ENCODE measurements at regions not wholly inside any gene's neighbourhood (a gene's known extent, or its start where the extent isn't known, plus 50 kb on each side); places are given as distances from the start of the nearest gene placed in this dataset.
"Not testable (repeated sequence)": the region's sequence is repeated elsewhere in the genome, so short reads cannot be mapped to it uniquely, and the experiment has no call there.

- no peaks in the 10 kb centered on the region for H3K36me3 ChIP-seq
- H3K27me3 ChIP-seq (ENCODE audit: low read depth): no peaks in the 10 kb centered on the region
- no peak for TF ChIP-seq CTCF (IDR thresholded peaks at IDR 0.05; ENCODE audit: borderline replicate concordance)
- no peak for DNase-seq
- no peak overlapping the region for H3K27ac ChIP-seq (replicated peaks)
- H3K4me1 ChIP-seq: no peaks in the 10 kb centered on the region
- intact Hi-C loops (cut with micrococcal nuclease): no loop called here
- H3K9me3 ChIP-seq (replicated peaks): peaks cover 6% of the 10 kb centered on the region
- H3K4me3 ChIP-seq: no peak overlapping the region
These were observed 128.0 kb upstream of the CACUL1 start for GRCh38 chr10:118882741-118883140.

- DNase-seq: no peak
- Histone ChIP-seq H3K27me3 (ENCODE audit: low read depth) (peaks cover 3% of the 10 kb centered on the region), H3K4me1 (no peaks in the 10 kb centered on the region), H3K36me3 (no peaks in the 10 kb centered on the region), H3K27ac (replicated peaks) (no peak overlapping the region), H3K9me3 (replicated peaks) (peaks cover 5% of the 10 kb centered on the region), H3K4me3 (no peak overlapping the region)
- intact Hi-C loops (cut with micrococcal nuclease): no loop called here
- no peak for TF ChIP-seq CTCF (IDR thresholded peaks at IDR 0.05; ENCODE audit: borderline replicate concordance)
These were observed 137.3 kb upstream of the NANOS1 start for GRCh38 chr10:118892255-118892654.

- H3K4me3 ChIP-seq; H3K36me3 ChIP-seq; DNase-seq; H3K27me3 ChIP-seq (ENCODE audit: low read depth); H3K4me1 ChIP-seq; intact Hi-C loops (cut with micrococcal nuclease); H3K27ac ChIP-seq (replicated peaks): not testable (repeated sequence)
- peaks cover 11% of the 10 kb centered on the region for H3K9me3 ChIP-seq (replicated peaks)
These were observed 134.6 kb upstream of the NANOS1 start for GRCh38 chr10:118894891-118895290.

- H3K36me3 ChIP-seq: no peaks in the 10 kb centered on the region
- no peak for TF ChIP-seq CTCF (IDR thresholded peaks at IDR 0.05; ENCODE audit: borderline replicate concordance)
- DNase-seq: no peak
- peaks cover 11% of the 10 kb centered on the region for H3K9me3 ChIP-seq (replicated peaks)
- no peak overlapping the region for H3K27ac ChIP-seq (replicated peaks)
- no peak overlapping the region for H3K4me3 ChIP-seq
- no peaks in the 10 kb centered on the region for H3K4me1 ChIP-seq
- intact Hi-C loops (cut with micrococcal nuclease): no loop called here
- H3K27me3 ChIP-seq (ENCODE audit: low read depth): no peaks in the 10 kb centered on the region
These were observed 128.9 kb upstream of the NANOS1 start for GRCh38 chr10:118900617-118901016.

GRCh38 chr10:118901380-118901779 is 128.1 kb upstream of the NANOS1 start:
- TF ChIP-seq CTCF (IDR thresholded peaks at IDR 0.05; ENCODE audit: borderline replicate concordance): no peak

GRCh38 chr10:118901906-118902305 is 127.6 kb upstream of the NANOS1 start:
- Histone ChIP-seq H3K4me3 (no peak overlapping the region), H3K4me1 (no peaks in the 10 kb centered on the region), H3K27me3 (ENCODE audit: low read depth) (no peaks in the 10 kb centered on the region), H3K9me3 (replicated peaks) (peaks cover 11% of the 10 kb centered on the region), H3K36me3 (no peaks in the 10 kb centered on the region), H3K27ac (replicated peaks) (no peak overlapping the region)
- intact Hi-C loops (cut with micrococcal nuclease): no loop called here
- DNase-seq: no peak
- no peak for TF ChIP-seq CTCF (IDR thresholded peaks at IDR 0.05; ENCODE audit: borderline replicate concordance)

More at GRCh38 chr10:118901380-118901779, 128.1 kb upstream of the NANOS1 start:
- intact Hi-C loops (cut with micrococcal nuclease): no loop called here
- Histone ChIP-seq H3K27me3 (ENCODE audit: low read depth) (no peaks in the 10 kb centered on the region), H3K4me1 (no peaks in the 10 kb centered on the region), H3K36me3 (no peaks in the 10 kb centered on the region), H3K4me3 (no peak overlapping the region), H3K27ac (replicated peaks) (no peak overlapping the region), H3K9me3 (replicated peaks) (peaks cover 11% of the 10 kb centered on the region)
- no peak for DNase-seq

- DNase-seq; H3K4me3 ChIP-seq; H3K4me1 ChIP-seq; H3K36me3 ChIP-seq; H3K27me3 ChIP-seq (ENCODE audit: low read depth); H3K27ac ChIP-seq (replicated peaks); intact Hi-C loops (cut with micrococcal nuclease): not testable (repeated sequence)
- H3K9me3 ChIP-seq (replicated peaks): peaks cover 11% of the 10 kb centered on the region
These were observed 126.9 kb upstream of the NANOS1 start for GRCh38 chr10:118902656-118903055.

Data from left ventricle myocardium inferior (tissue), 1 donor.